ENCODE measurements at regions not wholly inside any gene's neighbourhood (a gene's known extent, or its start where the extent isn't known, plus 50 kb on each side); places are given as distances from the start of the nearest gene placed in this dataset.

- DNase-seq, result no peak
These were observed 320.3 kb downstream of the DIRAS2 start for GRCh38 chr9:90322296-90322695.

- DNase-seq, result no peak
These were observed 316.5 kb downstream of the DIRAS2 start for GRCh38 chr9:90325913-90326653.

GRCh38 chr9:90330231-90330630 is 312.4 kb downstream of the DIRAS2 start:
- no peak for DNase-seq

- no peak for DNase-seq
These were observed 310.6 kb downstream of the DIRAS2 start for GRCh38 chr9:90331826-90332575.

GRCh38 chr9:90333226-90333625 is 309.4 kb downstream of the DIRAS2 start:
- DNase-seq, result no peak

GRCh38 chr9:90340421-90340820 is 302.2 kb downstream of the DIRAS2 start:
- DNase-seq, result no peak

- no peak for DNase-seq
These were observed 300.0 kb downstream of the DIRAS2 start for GRCh38 chr9:90342607-90343006.

- DNase-seq, result no peak
These were observed 299.3 kb downstream of the DIRAS2 start for GRCh38 chr9:90343366-90343765.

- no peak for DNase-seq
These were observed 298.6 kb downstream of the DIRAS2 start for GRCh38 chr9:90343991-90344390.

GRCh38 chr9:90365666-90366065 is 277.0 kb downstream of the DIRAS2 start:
- DNase-seq, result no peak

GRCh38 chr9:90368241-90368640 is 274.4 kb downstream of the DIRAS2 start:
- no peak for DNase-seq

GRCh38 chr9:90368928-90369327 is 273.7 kb downstream of the DIRAS2 start:
- no peak for DNase-seq

GRCh38 chr9:90379771-90380170 is 262.9 kb downstream of the DIRAS2 start:
- DNase-seq, result no peak

GRCh38 chr9:90385146-90385545 is 257.5 kb downstream of the DIRAS2 start:
- DNase-seq, result no peak

- no peak for DNase-seq
These were observed 249.1 kb downstream of the DIRAS2 start for GRCh38 chr9:90393365-90394152.

GRCh38 chr9:90394871-90395270 is 247.8 kb downstream of the DIRAS2 start:
- DNase-seq, result no peak

GRCh38 chr9:90400091-90400490 is 242.5 kb downstream of the DIRAS2 start:
- no peak for DNase-seq

GRCh38 chr9:90408659-90409058 is 234.0 kb downstream of the DIRAS2 start:
- no peak for DNase-seq

GRCh38 chr9:90419221-90419851 is 223.3 kb downstream of the DIRAS2 start:
- DNase-seq, result no peak

GRCh38 chr9:90420211-90420610 is 222.4 kb downstream of the DIRAS2 start:
- DNase-seq, result no peak

- DNase-seq, result no peak
These were observed 221.7 kb downstream of the DIRAS2 start for GRCh38 chr9:90420768-90421513.

- DNase-seq, result no peak
These were observed 220.8 kb downstream of the DIRAS2 start for GRCh38 chr9:90421786-90422185.
